Type B pancreatic cell (in vitro differentiated cells): ENCODE measurements at regions not wholly inside any gene's neighbourhood (a gene's known extent, or its start where the extent isn't known, plus 50 kb on each side); places are given as distances from the start of the nearest gene placed in this dataset.
"Not testable (repeated sequence)": the region's sequence is repeated elsewhere in the genome, so short reads cannot be mapped to it uniquely, and the experiment has no call there.

ENCODE experiments used
- DNase-seq: peaks from one replicate; pipeline ENCODE4 v3.0.0; 2021; ENCODE audit warnings: mixed read lengths; ENCODE audit not compliant: unreplicated experiment; ENCODE audit errors: extremely low spot score
- H3K27ac Mint-ChIP-seq: 2 replicates; pipeline ENCODE4 v1.8.0; 2021; ENCODE audit warnings: mild to moderate bottlenecking, mixed read lengths
- H3K27me3 Mint-ChIP-seq: 2 replicates; pipeline ENCODE4 v1.8.0; 2021; ENCODE audit warnings: mixed read lengths
- H3K36me3 Mint-ChIP-seq: 2 replicates; pipeline ENCODE4 v1.8.0; 2021; ENCODE audit warnings: mixed read lengths
- H3K4me1 Mint-ChIP-seq: one replicate; pipeline ENCODE4 v1.8.0; 2021; ENCODE audit warnings: mixed read lengths; ENCODE audit not compliant: unreplicated experiment
- H3K4me3 Mint-ChIP-seq: 2 replicates; pipeline ENCODE4 v1.8.0; 2021; ENCODE audit warnings: mild to moderate bottlenecking, mixed read lengths
- H3K9me3 Mint-ChIP-seq: 2 replicates; pipeline ENCODE4 v1.8.0; 2021; ENCODE audit warnings: mixed read lengths
- CTCF ChIP-seq: fragments of 200-600 bp; sonication (generic); conservative IDR thresholded peaks from 2 replicates; pipeline ENCODE4 v1.5.0; 2021; ENCODE audit warnings: antibody characterized with exemption, mild to moderate bottlenecking

- H3K27me3 Mint-ChIP-seq, result no peaks in the 10 kb centered on the region
- no peak for TF ChIP-seq CTCF
- no peak overlapping the region for H3K4me3 Mint-ChIP-seq
- H3K36me3 Mint-ChIP-seq, result no peaks in the 10 kb centered on the region
- peaks cover 15% of the 10 kb centered on the region for H3K4me1 Mint-ChIP-seq
- DNase-seq, result no peak
- peaks cover 8% of the 10 kb centered on the region for H3K9me3 Mint-ChIP-seq
- no peak overlapping the region for H3K27ac Mint-ChIP-seq
These were observed 238.8 kb downstream of the DMAC1 start for GRCh38 chr9:7560669-7561305.

GRCh38 chr9:7554699-7555098 is 244.9 kb downstream of the DMAC1 start:
- DNase-seq, result no peak
- no peak for TF ChIP-seq CTCF
- Mint-ChIP-seq H3K27ac (no peak overlapping the region), H3K27me3 (no peaks in the 10 kb centered on the region), H3K4me1 (no peaks in the 10 kb centered on the region), H3K4me3 (no peak overlapping the region), H3K36me3 (no peaks in the 10 kb centered on the region), H3K9me3 (peaks cover 13% of the 10 kb centered on the region)

GRCh38 chr9:7552706-7553105 is 246.9 kb downstream of the DMAC1 start:
- not testable (repeated sequence) for H3K4me1 Mint-ChIP-seq, H3K36me3 Mint-ChIP-seq, H3K4me3 Mint-ChIP-seq, H3K27ac Mint-ChIP-seq, DNase-seq, H3K27me3 Mint-ChIP-seq, H3K9me3 Mint-ChIP-seq

GRCh38 chr9:7549249-7549648 is 250.3 kb downstream of the DMAC1 start:
- H3K36me3 Mint-ChIP-seq, result no peaks in the 10 kb centered on the region
- H3K9me3 Mint-ChIP-seq, result peaks cover 9% of the 10 kb centered on the region
- no peak overlapping the region for H3K4me3 Mint-ChIP-seq
- no peak overlapping the region for H3K27ac Mint-ChIP-seq
- no peaks in the 10 kb centered on the region for H3K27me3 Mint-ChIP-seq
- no peak for TF ChIP-seq CTCF
- no peak for DNase-seq
- no peaks in the 10 kb centered on the region for H3K4me1 Mint-ChIP-seq

- Mint-ChIP-seq H3K27me3 (no peaks in the 10 kb centered on the region), H3K4me1 (no peaks in the 10 kb centered on the region), H3K9me3 (peaks cover 9% of the 10 kb centered on the region), H3K27ac (no peak overlapping the region), H3K4me3 (no peak overlapping the region), H3K36me3 (no peaks in the 10 kb centered on the region)
- TF ChIP-seq CTCF, result no peak
- DNase-seq, result no peak
These were observed 253.3 kb downstream of the DMAC1 start for GRCh38 chr9:7546261-7546660.

GRCh38 chr9:7545371-7546165 is 254.0 kb downstream of the DMAC1 start:
- Mint-ChIP-seq H3K9me3 (peaks cover 5% of the 10 kb centered on the region), H3K36me3 (no peaks in the 10 kb centered on the region), H3K4me3 (no peak overlapping the region), H3K4me1 (no peaks in the 10 kb centered on the region), H3K27ac (no peak overlapping the region), H3K27me3 (peaks cover 4% of the 10 kb centered on the region)
- no peak for DNase-seq
- no peak for TF ChIP-seq CTCF
